ENCODE measurements at regions not wholly inside any gene's neighbourhood (a gene's known extent, or its start where the extent isn't known, plus 50 kb on each side); places are given as distances from the start of the nearest gene placed in this dataset.
"Not testable (repeated sequence)": the region's sequence is repeated elsewhere in the genome, so short reads cannot be mapped to it uniquely, and the experiment has no call there.

- TF ChIP-seq ZNF565 (CRISPR knock-in tag; conservative IDR thresholded peaks at IDR 0.05; ENCODE audit: low read depth); OSR1 (CRISPR knock-in tag; IDR thresholded peaks at IDR 0.05); ESRRG (CRISPR knock-in tag; IDR thresholded peaks at IDR 0.05); ARNTL (CRISPR knock-in tag; IDR thresholded peaks at IDR 0.05; ENCODE audit: borderline replicate concordance, low read depth); TCF4 (CRISPR knock-in tag; IDR thresholded peaks at IDR 0.05; ENCODE audit: borderline replicate concordance); TOX (CRISPR knock-in tag; IDR thresholded peaks at IDR 0.05; ENCODE audit: borderline replicate concordance); ISL1 (CRISPR knock-in tag; IDR thresholded peaks at IDR 0.05); ZFP30 (CRISPR knock-in tag; IDR thresholded peaks at IDR 0.05); PATZ1 (CRISPR knock-in tag; IDR thresholded peaks at IDR 0.05; ENCODE audit: borderline replicate concordance); CSDC2 (CRISPR knock-in tag; IDR thresholded peaks at IDR 0.05); CREB5 (CRISPR knock-in tag; IDR thresholded peaks at IDR 0.05; ENCODE audit: low read depth): not testable (repeated sequence)
Measured at GRCh38 chr2:110020269-110020668, 95.4 kb downstream of the MALL start.
